HG03103 (cell line): ENCODE measurements at regions not wholly inside any gene's neighbourhood (a gene's known extent, or its start where the extent isn't known, plus 50 kb on each side); places are given as distances from the start of the nearest gene placed in this dataset.
"Not testable (repeated sequence)": the region's sequence is repeated elsewhere in the genome, so short reads cannot be mapped to it uniquely, and the experiment has no call there.

Source experiments
- ATAC-seq: cut with Tn5 transposase; IDR thresholded peaks from one replicate; pipeline ENCODE4 v1.9.1; 2021; ENCODE audit warnings: low read depth; ENCODE audit not compliant: unreplicated experiment

GRCh38 chr4:127425202-127425845, 207.4 kb upstream of the INTU start:
- ATAC-seq, result no peak

- ATAC-seq, result no peak
Observed at GRCh38 chr4:127425851-127426250, 206.9 kb upstream of the INTU start.

GRCh38 chr4:127441571-127441970, 191.2 kb upstream of the INTU start:
- ATAC-seq, result no peak

- no peak for ATAC-seq
Observed at GRCh38 chr4:127445471-127445870, 187.3 kb upstream of the INTU start.

- ATAC-seq, result no peak
Observed at GRCh38 chr4:127446427-127446885, 186.3 kb upstream of the INTU start.

GRCh38 chr4:127448986-127449385, 183.8 kb upstream of the INTU start:
- no peak for ATAC-seq

- no peak for ATAC-seq
Observed at GRCh38 chr4:127449449-127449848, 183.3 kb upstream of the INTU start.

GRCh38 chr4:127450276-127450675, 182.5 kb upstream of the INTU start:
- no peak for ATAC-seq

GRCh38 chr4:127463883-127464282, 168.9 kb upstream of the INTU start:
- no peak for ATAC-seq

- no peak for ATAC-seq
Observed at GRCh38 chr4:127469542-127469941, 163.2 kb upstream of the INTU start.

- ATAC-seq, result no peak
Observed at GRCh38 chr4:127469959-127470809, 162.6 kb upstream of the INTU start.

GRCh38 chr4:127478271-127478670, 154.5 kb upstream of the INTU start:
- not testable (repeated sequence) for ATAC-seq

- no peak for ATAC-seq
Observed at GRCh38 chr4:127479031-127479622, 153.6 kb upstream of the INTU start.

- no peak for ATAC-seq
Observed at GRCh38 chr4:127482049-127482448, 150.7 kb upstream of the INTU start.

- ATAC-seq, result no peak
Observed at GRCh38 chr4:127484117-127484516, 148.6 kb upstream of the INTU start.

GRCh38 chr4:127486248-127486647, 146.5 kb upstream of the INTU start:
- no peak for ATAC-seq

- no peak for ATAC-seq
Observed at GRCh38 chr4:127491571-127491970, 141.2 kb upstream of the INTU start.

- ATAC-seq, result not testable (repeated sequence)
Observed at GRCh38 chr4:127496875-127497274, 135.9 kb upstream of the INTU start.

GRCh38 chr4:127498366-127498765, 134.4 kb upstream of the INTU start:
- ATAC-seq, result no peak

GRCh38 chr4:127500242-127500641, 132.5 kb upstream of the INTU start:
- no peak for ATAC-seq

- no peak for ATAC-seq
Observed at GRCh38 chr4:127501103-127501502, 131.7 kb upstream of the INTU start.

- ATAC-seq, result no peak
Observed at GRCh38 chr4:127503111-127503510, 129.6 kb upstream of the INTU start.
